H9 (cell line): ENCODE measurements at regions not wholly inside any gene's neighbourhood (a gene's known extent, or its start where the extent isn't known, plus 50 kb on each side); places are given as distances from the start of the nearest gene placed in this dataset.

Source experiments
- DNase-seq: peaks from one replicate; pipeline ENCODE4 v3.0.0-alpha.2; 2017
- H2AFZ ChIP-seq: one replicate; pipeline ENCODE4 v1.6.1; 2013; ENCODE audit warnings: mild to moderate bottlenecking, low read length, control low read depth, moderate library complexity
- H2AK5ac ChIP-seq: 2 replicates; pipeline ENCODE4 v1.6.1; 2013; ENCODE audit warnings: low read length, control low read depth, mixed read lengths; ENCODE audit not compliant: insufficient read length
- H2BK120ac ChIP-seq: one replicate; pipeline ENCODE4 v1.6.1; 2013; ENCODE audit warnings: low read depth, mild to moderate bottlenecking, low read length, control low read depth, inconsistent platforms; ENCODE audit not compliant: poor library complexity, severe bottlenecking
- H2BK12ac ChIP-seq: 2 replicates; pipeline ENCODE4 v1.6.1; 2013; ENCODE audit warnings: low read length, control low read depth, mixed read lengths, low read depth; ENCODE audit not compliant: insufficient read length
- H2BK15ac ChIP-seq: 2 replicates; pipeline ENCODE4 v1.6.1; 2013; ENCODE audit warnings: low read depth, low read length, control low read depth
- H2BK20ac ChIP-seq: one replicate; pipeline ENCODE4 v1.6.1; 2013; ENCODE audit warnings: low read depth, mild to moderate bottlenecking, low read length, control low read depth, inconsistent platforms; ENCODE audit not compliant: poor library complexity, severe bottlenecking
- H2BK5ac ChIP-seq: 2 replicates; pipeline ENCODE4 v1.6.1; 2013; ENCODE audit warnings: low read length, control low read depth, mixed read lengths; ENCODE audit not compliant: insufficient read length
- H3K14ac ChIP-seq: 2 replicates; pipeline ENCODE4 v1.6.1; 2013; ENCODE audit warnings: low read length, control low read depth; ENCODE audit not compliant: insufficient read depth
- H3K18ac ChIP-seq: 2 replicates; pipeline ENCODE4 v1.6.1; 2013; ENCODE audit warnings: low read depth, mild to moderate bottlenecking, mixed read lengths, low read length, control low read depth; ENCODE audit not compliant: insufficient read length
- H3K23ac ChIP-seq: 2 replicates; pipeline ENCODE4 v1.6.1; 2013; ENCODE audit warnings: low read length, control low read depth, mixed read lengths, low read depth; ENCODE audit not compliant: insufficient read length
- H3K23me2 ChIP-seq: 2 replicates; pipeline ENCODE4 v1.6.1; 2013; ENCODE audit warnings: low read depth, mild to moderate bottlenecking, mixed read lengths, low read length, control low read depth; ENCODE audit not compliant: insufficient read length, poor library complexity, severe bottlenecking
- H3K27ac ChIP-seq: 2 replicates; pipeline ENCODE4 v1.5.1; 2013; ENCODE audit warnings: low read length, control low read depth, mixed read lengths, low read depth; ENCODE audit not compliant: insufficient read length
- H3K27me3 ChIP-seq: 2 replicates; pipeline ENCODE4 v1.6.1; 2013; ENCODE audit warnings: low read length, control low read depth, inconsistent platforms; ENCODE audit not compliant: insufficient read depth
- H3K4ac ChIP-seq: 2 replicates; pipeline ENCODE4 v1.6.1; 2013; ENCODE audit warnings: low read depth, mild to moderate bottlenecking, control low read depth, inconsistent platforms, low read length, moderate library complexity
- H3K4me1 ChIP-seq: 2 replicates; pipeline ENCODE4 v1.6.1; 2013; ENCODE audit warnings: low read length, control low read depth, inconsistent platforms; ENCODE audit not compliant: insufficient read depth
- H3K4me2 ChIP-seq: 2 replicates; pipeline ENCODE4 v1.6.1; 2013; ENCODE audit warnings: low read length, control low read depth, mixed read lengths; ENCODE audit not compliant: insufficient read length, insufficient read depth
- H3K56ac ChIP-seq: 2 replicates; pipeline ENCODE4 v1.6.1; 2013; ENCODE audit warnings: low read depth, mild to moderate bottlenecking, mixed read lengths, low read length, control low read depth; ENCODE audit not compliant: insufficient read length
- H3K79me1 ChIP-seq: 2 replicates; pipeline ENCODE4 v1.6.1; 2013; ENCODE audit warnings: low read depth, mild to moderate bottlenecking, moderate library complexity, low read length, control low read depth, inconsistent platforms; ENCODE audit not compliant: insufficient read depth, poor library complexity, severe bottlenecking
- H3K79me2 ChIP-seq: 2 replicates; pipeline ENCODE4 v1.6.1; 2013; ENCODE audit warnings: low read length, control low read depth, inconsistent platforms; ENCODE audit not compliant: insufficient read depth
- H3K9ac ChIP-seq: 2 replicates; pipeline ENCODE4 v1.6.1; 2013; ENCODE audit warnings: low read length, control low read depth, mixed read lengths; ENCODE audit not compliant: insufficient read length; ENCODE audit errors: extremely low read depth
- H3K9me3 ChIP-seq: one replicate; pipeline ENCODE4 v1.6.1; 2013; ENCODE audit warnings: low read depth, low read length, inconsistent platforms; ENCODE audit not compliant: control insufficient read depth
- H3T11ph ChIP-seq: one replicate; pipeline ENCODE4 v1.6.1; 2013; ENCODE audit warnings: mild to moderate bottlenecking, low read length, control low read depth, inconsistent platforms
- H4K20me1 ChIP-seq: one replicate; pipeline ENCODE4 v1.6.1; 2013; ENCODE audit not compliant: control insufficient read depth, insufficient read length, insufficient read depth
- H4K5ac ChIP-seq: 2 replicates; pipeline ENCODE4 v1.6.1; 2013; ENCODE audit warnings: low read depth, mild to moderate bottlenecking, mixed read lengths, low read length, control low read depth; ENCODE audit not compliant: insufficient read length
- H4K8ac ChIP-seq: replicated peaks from 2 replicates; pipeline ENCODE4 v1.6.1; 2013; ENCODE audit warnings: low read length, control low read depth, mixed read lengths, low read depth; ENCODE audit not compliant: insufficient read length
- H4K91ac ChIP-seq: 2 replicates; pipeline ENCODE4 v1.6.1; 2013; ENCODE audit warnings: low read depth, mild to moderate bottlenecking, moderate library complexity, mixed read lengths, low read length, control low read depth; ENCODE audit not compliant: insufficient read length
- H3K27ac Mint-ChIP-seq, 3 experiments: 2 replicates in 2 of 3; 3 replicates in 1 of 3; pipeline ENCODE4 v1.8.0; 2020 to 2021; ENCODE audit warnings: mixed read lengths in 3 of 3, mild to moderate bottlenecking in 1 of 3, moderate library complexity in 1 of 3
- H3K27me3 Mint-ChIP-seq: 2 replicates; pipeline ENCODE4 v1.8.0; 2021; ENCODE audit warnings: low read depth, mild to moderate bottlenecking, moderate library complexity, mixed read lengths
- H3K36me3 Mint-ChIP-seq, 3 experiments: 2 replicates in 2 of 3; 3 replicates in 1 of 3; pipeline ENCODE4 v1.8.0; 2020 to 2021; ENCODE audit warnings: low read depth in 3 of 3, mixed read lengths in 3 of 3; ENCODE audit not compliant: insufficient read depth in 1 of 3
- H3K4me1 Mint-ChIP-seq, 2 experiments: 2 replicates each; pipeline ENCODE4 v1.8.0; 2020; ENCODE audit warnings: mixed read lengths in 2 of 2
- H3K4me3 Mint-ChIP-seq, 2 experiments: 2 replicates in 1 of 2; 3 replicates in 1 of 2; pipeline ENCODE4 v1.8.0; 2020 to 2021; ENCODE audit warnings: mild to moderate bottlenecking in 2 of 2, mixed read lengths in 2 of 2, moderate library complexity in 1 of 2
- H3K9me3 Mint-ChIP-seq, 2 experiments: 2 replicates in 1 of 2; 3 replicates in 1 of 2; pipeline ENCODE4 v1.8.0; 2020; ENCODE audit warnings: mild to moderate bottlenecking in 2 of 2, mixed read lengths in 2 of 2, moderate library complexity in 1 of 2
- WGBS: extraction: QIAGEN DNeasy Blood & Tissue Kit; methylation state at CpG from one replicate; pipeline ENCODE4 v1.1.7; 2013; ENCODE audit warnings: missing lambda C conversion rate, low lambda C conversion rate, mixed read lengths; ENCODE audit not compliant: insufficient read length; ENCODE audit errors: extremely low coverage; 5-methylcytosine and 5-hydroxymethylcytosine counted together
- TF ChIP-seq, protein P1 (sequence below): fragments of 200-600 bp; sonication (generic); conservative IDR thresholded peaks from 3 replicates; pipeline ENCODE4 v1.8.0; 2021; ENCODE audit warnings: antibody characterized with exemption, mild to moderate bottlenecking

DNA sequence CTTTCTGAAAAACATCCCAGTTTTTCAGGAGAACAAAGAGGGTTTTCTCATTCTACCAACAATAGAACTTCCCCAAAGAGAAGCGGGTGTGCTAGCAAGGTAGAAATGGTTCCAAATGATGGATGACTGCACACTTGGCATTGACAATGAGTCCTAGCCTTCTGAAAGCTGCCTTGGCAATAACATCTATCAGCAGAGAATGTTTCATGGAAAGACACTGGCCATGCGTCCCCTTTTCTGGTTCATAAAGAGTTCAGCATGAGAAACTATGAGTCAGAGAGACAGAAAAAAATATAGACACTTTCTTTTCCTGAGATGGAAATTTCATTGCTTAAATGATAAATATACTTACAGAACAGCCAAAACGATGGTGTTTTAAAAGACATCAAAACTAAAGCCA, 236.9 kb upstream of the PRKX start:
- H3K79me1 ChIP-seq: no peaks in the 10 kb centered on the region
- no peak overlapping the region for H3K18ac ChIP-seq
- no peak overlapping the region for H3K56ac ChIP-seq
- H3T11ph ChIP-seq: no peak overlapping the region
- H3K27me3 Mint-ChIP-seq: no peaks in the 10 kb centered on the region
- no peaks in the 10 kb centered on the region for H3K9me3 ChIP-seq
- H3K4me2 ChIP-seq: no peak overlapping the region
- TF ChIP-seq, protein P1, sequence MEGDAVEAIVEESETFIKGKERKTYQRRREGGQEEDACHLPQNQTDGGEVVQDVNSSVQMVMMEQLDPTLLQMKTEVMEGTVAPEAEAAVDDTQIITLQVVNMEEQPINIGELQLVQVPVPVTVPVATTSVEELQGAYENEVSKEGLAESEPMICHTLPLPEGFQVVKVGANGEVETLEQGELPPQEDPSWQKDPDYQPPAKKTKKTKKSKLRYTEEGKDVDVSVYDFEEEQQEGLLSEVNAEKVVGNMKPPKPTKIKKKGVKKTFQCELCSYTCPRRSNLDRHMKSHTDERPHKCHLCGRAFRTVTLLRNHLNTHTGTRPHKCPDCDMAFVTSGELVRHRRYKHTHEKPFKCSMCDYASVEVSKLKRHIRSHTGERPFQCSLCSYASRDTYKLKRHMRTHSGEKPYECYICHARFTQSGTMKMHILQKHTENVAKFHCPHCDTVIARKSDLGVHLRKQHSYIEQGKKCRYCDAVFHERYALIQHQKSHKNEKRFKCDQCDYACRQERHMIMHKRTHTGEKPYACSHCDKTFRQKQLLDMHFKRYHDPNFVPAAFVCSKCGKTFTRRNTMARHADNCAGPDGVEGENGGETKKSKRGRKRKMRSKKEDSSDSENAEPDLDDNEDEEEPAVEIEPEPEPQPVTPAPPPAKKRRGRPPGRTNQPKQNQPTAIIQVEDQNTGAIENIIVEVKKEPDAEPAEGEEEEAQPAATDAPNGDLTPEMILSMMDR: no peak
- H2AK5ac ChIP-seq: no peak overlapping the region
- no peak overlapping the region for H4K8ac ChIP-seq
- no peaks in the 10 kb centered on the region for H3K27me3 ChIP-seq
- no CpG with 5 or more reads among the region's 3 CpGs for WGBS
- no peaks in the 10 kb centered on the region for H3K23me2 ChIP-seq
- no peaks in the 10 kb centered on the region for H4K20me1 ChIP-seq
- no peak overlapping the region for H4K5ac ChIP-seq
- no peak overlapping the region for H3K9ac ChIP-seq
- peaks cover 10 to 12% of the 10 kb centered on the region in 2 experiments; a peak in 4 of 5 replicates for H3K9me3 Mint-ChIP-seq
- no peak overlapping the region for H3K4ac ChIP-seq
- H3K36me3 Mint-ChIP-seq: peaks cover 0 to 12% (median 0%) of the 10 kb centered on the region in 3 experiments; a peak in 5 of 7 replicates
- no peak overlapping the region for H3K23ac ChIP-seq
- H2BK15ac ChIP-seq: no peak overlapping the region
- H2BK20ac ChIP-seq: no peak overlapping the region
- H2BK12ac ChIP-seq: no peak overlapping the region
- H3K14ac ChIP-seq: no peak overlapping the region
- H3K27ac ChIP-seq: no peak overlapping the region
- H2BK120ac ChIP-seq: no peak overlapping the region
- no peaks in the 10 kb centered on the region for H3K4me1 ChIP-seq
- H2AFZ ChIP-seq: no peak overlapping the region
- no peaks in the 10 kb centered on the region for H3K4me1 Mint-ChIP-seq
- DNase-seq: no peak
- H2BK5ac ChIP-seq: no peak overlapping the region
- H3K27ac Mint-ChIP-seq: no peak overlapping the region
- no peaks in the 10 kb centered on the region for H3K79me2 ChIP-seq
- no peak overlapping the region for H3K4me3 Mint-ChIP-seq
- no peak overlapping the region for H4K91ac ChIP-seq
